Mesendoderm (in vitro differentiated cells): ENCODE measurements at regions not wholly inside any gene's neighbourhood (a gene's known extent, or its start where the extent isn't known, plus 50 kb on each side); places are given as distances from the start of the nearest gene placed in this dataset.
A peak's percentile ranks its signal among the peaks of the same experiment; 100 is the strongest.

Source experiments
- DNase-seq: peaks from one replicate; pipeline ENCODE4 v3.0.0; 2013
- H2AK5ac ChIP-seq: 2 replicates; pipeline ENCODE4 v1.6.1; 2013; ENCODE audit warnings: low read length, inconsistent platforms
- H2BK120ac ChIP-seq: 2 replicates; pipeline ENCODE4 v1.6.1; 2013; ENCODE audit warnings: low read depth, mild to moderate bottlenecking, low read length, moderate library complexity, mixed read lengths
- H2BK15ac ChIP-seq: replicated peaks from 2 replicates; pipeline ENCODE4 v1.6.1; 2013; ENCODE audit warnings: low read depth, mild to moderate bottlenecking, moderate library complexity
- H2BK5ac ChIP-seq: 2 replicates; pipeline ENCODE4 v1.6.1; 2013; ENCODE audit warnings: low read length, inconsistent platforms
- H3K18ac ChIP-seq: 2 replicates; pipeline ENCODE4 v1.6.1; 2013; ENCODE audit warnings: mild to moderate bottlenecking, low read length, mixed read lengths
- H3K23ac ChIP-seq: one replicate; pipeline ENCODE4 v1.6.1; 2013; ENCODE audit warnings: low read length
- H3K27ac ChIP-seq: 2 replicates; pipeline ENCODE4 v1.5.1; 2013; ENCODE audit warnings: low read depth, mild to moderate bottlenecking, inconsistent platforms, low read length, moderate library complexity
- H3K27me3 ChIP-seq: 2 replicates; pipeline ENCODE4 v1.6.1; 2013; ENCODE audit warnings: low read length, control low read depth, mild to moderate bottlenecking, inconsistent platforms; ENCODE audit not compliant: insufficient read depth, poor library complexity
- H3K36me3 ChIP-seq: 2 replicates; pipeline ENCODE4 v1.6.1; 2013; ENCODE audit warnings: low read length, inconsistent platforms; ENCODE audit not compliant: control insufficient read depth, insufficient read depth
- H3K4ac ChIP-seq: one replicate; pipeline ENCODE4 v1.6.1; 2013; ENCODE audit warnings: low read depth, mild to moderate bottlenecking, low read length, moderate library complexity
- H3K4me1 ChIP-seq: 2 replicates; pipeline ENCODE4 v1.6.1; 2013; ENCODE audit warnings: low read depth, low read length, inconsistent platforms; ENCODE audit not compliant: control insufficient read depth
- H3K4me2 ChIP-seq: 2 replicates; pipeline ENCODE4 v1.6.1; 2013; ENCODE audit warnings: low read length
- H3K4me3 ChIP-seq: 2 replicates; pipeline ENCODE4 v1.5.1; 2013; ENCODE audit warnings: mild to moderate bottlenecking, low read length
- H3K56ac ChIP-seq: one replicate; pipeline ENCODE4 v1.6.1; 2013; ENCODE audit warnings: low read length
- H3K79me1 ChIP-seq: 2 replicates; pipeline ENCODE4 v1.6.1; 2013; ENCODE audit warnings: low read length, inconsistent platforms
- H3K79me2 ChIP-seq: 2 replicates; pipeline ENCODE4 v1.6.1; 2013; ENCODE audit warnings: mild to moderate bottlenecking, low read length; ENCODE audit not compliant: control insufficient read depth, insufficient read depth
- H3K9ac ChIP-seq: 2 replicates; pipeline ENCODE4 v1.6.1; 2013; ENCODE audit warnings: low read length, inconsistent platforms
- H4K5ac ChIP-seq: one replicate; pipeline ENCODE4 v1.6.1; 2013; ENCODE audit warnings: low read length
- H4K8ac ChIP-seq: one replicate; pipeline ENCODE4 v1.6.1; 2013; ENCODE audit warnings: low read depth, mild to moderate bottlenecking, control low read depth, low read length, moderate library complexity
- WGBS: extraction: QIAGEN DNeasy Blood & Tissue Kit; methylation state at CpG from one replicate; pipeline ENCODE4 v1.1.7; 2013; ENCODE audit warnings: low lambda C conversion rate, missing lambda C conversion rate; ENCODE audit not compliant: insufficient coverage; ENCODE audit errors: extremely low coverage; 5-methylcytosine and 5-hydroxymethylcytosine counted together

GRCh38 chr5:152151940-152152339 is 227.3 kb upstream of the GLRA1 start:
- no peak for DNase-seq
- Histone ChIP-seq H3K79me1 (no peaks in the 10 kb centered on the region), H4K8ac (no peak overlapping the region), H3K27me3 (no peaks in the 10 kb centered on the region), H3K56ac (no peak overlapping the region), H3K79me2 (no peaks in the 10 kb centered on the region), H2AK5ac (no peak overlapping the region), H2BK5ac (no peak overlapping the region), H3K23ac (no peak overlapping the region), H3K18ac (no peak overlapping the region), H2BK120ac (no peak overlapping the region), H3K36me3 (no peaks in the 10 kb centered on the region), H3K4ac (no peak overlapping the region), H3K27ac (no peak overlapping the region), H3K4me3 (no peak overlapping the region), H2BK15ac (no peak overlapping the region), H4K5ac (no peak overlapping the region), H3K4me1 (no peaks in the 10 kb centered on the region), H3K4me2 (no peak overlapping the region), H3K9ac (no peak overlapping the region)
- no CpG with 5 or more reads among the region's 3 CpGs for WGBS

GRCh38 chr5:152151113-152151512 is 226.5 kb upstream of the GLRA1 start:
- H3K23ac ChIP-seq: no peak overlapping the region
- no peak overlapping the region for H2BK15ac ChIP-seq
- H3K9ac ChIP-seq: no peak overlapping the region
- no peak overlapping the region for H3K27ac ChIP-seq
- no peak overlapping the region for H2BK5ac ChIP-seq
- H3K4me2 ChIP-seq: no peak overlapping the region
- no peak for DNase-seq
- H3K4me1 ChIP-seq: no peaks in the 10 kb centered on the region
- no peak overlapping the region for H3K56ac ChIP-seq
- no peaks in the 10 kb centered on the region for H3K79me2 ChIP-seq
- no peaks in the 10 kb centered on the region for H3K27me3 ChIP-seq
- no peak overlapping the region for H3K4ac ChIP-seq
- WGBS: no CpG with 5 or more reads among the region's 4 CpGs
- H3K4me3 ChIP-seq: no peak overlapping the region
- no peak overlapping the region for H4K5ac ChIP-seq
- H3K36me3 ChIP-seq: no peaks in the 10 kb centered on the region
- H3K79me1 ChIP-seq: no peaks in the 10 kb centered on the region
- H2BK120ac ChIP-seq: no peak overlapping the region
- H2AK5ac ChIP-seq: no peak overlapping the region
- H4K8ac ChIP-seq: no peak overlapping the region
- H3K18ac ChIP-seq: no peak overlapping the region

GRCh38 chr5:152147286-152147685 is 222.6 kb upstream of the GLRA1 start:
- Histone ChIP-seq H3K4me2 (no peak overlapping the region), H3K4me1 (no peaks in the 10 kb centered on the region), H3K18ac (no peak overlapping the region), H3K36me3 (no peaks in the 10 kb centered on the region), H4K8ac (no peak overlapping the region), H3K27ac (no peak overlapping the region), H2BK120ac (no peak overlapping the region), H4K5ac (no peak overlapping the region), H3K79me2 (no peaks in the 10 kb centered on the region), H2BK15ac (no peak overlapping the region), H3K23ac (no peak overlapping the region), H3K4ac (no peak overlapping the region), H3K4me3 (no peak overlapping the region), H3K9ac (no peak overlapping the region), H3K27me3 (no peaks in the 10 kb centered on the region), H3K56ac (no peak overlapping the region), H2BK5ac (no peak overlapping the region), H2AK5ac (no peak overlapping the region), H3K79me1 (no peaks in the 10 kb centered on the region)
- DNase-seq: no peak

GRCh38 chr5:152146566-152146965 is 221.9 kb upstream of the GLRA1 start:
- Histone ChIP-seq H3K4me2 (no peak overlapping the region), H2BK5ac (no peak overlapping the region), H3K36me3 (no peaks in the 10 kb centered on the region), H4K8ac (no peak overlapping the region), H3K4ac (no peak overlapping the region), H2BK120ac (no peak overlapping the region), H3K18ac (no peak overlapping the region), H3K56ac (no peak overlapping the region), H3K4me1 (no peaks in the 10 kb centered on the region), H3K23ac (no peak overlapping the region), H3K79me1 (no peaks in the 10 kb centered on the region), H3K4me3 (no peak overlapping the region), H3K9ac (no peak overlapping the region), H2BK15ac (no peak overlapping the region), H3K27ac (no peak overlapping the region), H3K79me2 (no peaks in the 10 kb centered on the region), H4K5ac (no peak overlapping the region), H2AK5ac (no peak overlapping the region), H3K27me3 (no peaks in the 10 kb centered on the region)
- WGBS: no CpG with 5 or more reads among the region's 8 CpGs
- peak; percentile 79 for DNase-seq

- Histone ChIP-seq H3K18ac (no peak overlapping the region), H3K36me3 (no peaks in the 10 kb centered on the region), H2BK15ac (no peak overlapping the region), H4K8ac (no peak overlapping the region), H3K4me3 (no peak overlapping the region), H3K9ac (no peak overlapping the region), H3K27me3 (no peaks in the 10 kb centered on the region), H2BK5ac (no peak overlapping the region), H3K79me2 (no peaks in the 10 kb centered on the region), H2AK5ac (no peak overlapping the region), H3K79me1 (no peaks in the 10 kb centered on the region), H2BK120ac (no peak overlapping the region), H3K4me2 (no peak overlapping the region), H3K23ac (no peak overlapping the region), H3K27ac (no peak overlapping the region), H3K4me1 (no peaks in the 10 kb centered on the region), H3K4ac (no peak overlapping the region), H3K56ac (no peak overlapping the region), H4K5ac (no peak overlapping the region)
- no CpG with 5 or more reads among the region's 2 CpGs for WGBS
- no peak for DNase-seq
Observed at GRCh38 chr5:152144556-152144955, 219.9 kb upstream of the GLRA1 start.

- Histone ChIP-seq H3K23ac (no peak overlapping the region), H3K56ac (no peak overlapping the region), H3K36me3 (no peaks in the 10 kb centered on the region), H2AK5ac (no peak overlapping the region), H3K18ac (no peak overlapping the region), H3K9ac (no peak overlapping the region), H2BK5ac (no peak overlapping the region), H3K4me3 (no peak overlapping the region), H3K4me1 (no peaks in the 10 kb centered on the region), H4K5ac (no peak overlapping the region), H3K27ac (no peak overlapping the region), H3K27me3 (no peaks in the 10 kb centered on the region), H3K79me1 (no peaks in the 10 kb centered on the region), H3K79me2 (no peaks in the 10 kb centered on the region), H4K8ac (no peak overlapping the region), H2BK120ac (no peak overlapping the region), H3K4ac (no peak overlapping the region), H2BK15ac (no peak overlapping the region), H3K4me2 (no peak overlapping the region)
- DNase-seq: no peak
- whole genome bisulfite sequencing: no CpG with 5 or more reads among the region's 9 CpGs
Observed at GRCh38 chr5:152144030-152144429, 219.4 kb upstream of the GLRA1 start.
